ENCODE measurements at regions not wholly inside any gene's neighbourhood (a gene's known extent, or its start where the extent isn't known, plus 50 kb on each side); places are given as distances from the start of the nearest gene placed in this dataset.

DNA sequence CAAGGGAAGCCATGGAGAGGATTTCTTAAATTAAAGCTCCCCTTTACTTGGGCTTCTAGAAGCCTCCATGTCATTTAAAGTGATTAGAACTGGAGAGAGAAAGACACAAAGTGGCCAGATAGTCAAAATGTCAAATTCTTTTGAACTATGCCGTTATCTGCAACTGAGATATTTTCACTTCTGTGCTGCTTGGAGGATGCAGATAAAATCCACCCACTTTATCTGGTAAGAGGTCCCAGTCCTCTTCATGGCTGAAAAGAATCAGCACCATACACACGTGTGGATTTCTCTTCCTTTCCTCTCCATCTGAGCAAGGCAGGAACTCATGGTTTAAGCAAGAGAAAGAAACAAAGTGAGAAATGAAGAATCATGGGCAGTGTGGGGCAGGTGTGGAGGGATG, 276.9 kb upstream of the RUNX1 start:
- TF ChIP-seq POLR2A (IDR thresholded peaks at IDR 0.05) (no peak), POLR2AphosphoS5 (IDR thresholded peaks at IDR 0.05) (no peak)
- TF ChIP-seq, protein P1, sequence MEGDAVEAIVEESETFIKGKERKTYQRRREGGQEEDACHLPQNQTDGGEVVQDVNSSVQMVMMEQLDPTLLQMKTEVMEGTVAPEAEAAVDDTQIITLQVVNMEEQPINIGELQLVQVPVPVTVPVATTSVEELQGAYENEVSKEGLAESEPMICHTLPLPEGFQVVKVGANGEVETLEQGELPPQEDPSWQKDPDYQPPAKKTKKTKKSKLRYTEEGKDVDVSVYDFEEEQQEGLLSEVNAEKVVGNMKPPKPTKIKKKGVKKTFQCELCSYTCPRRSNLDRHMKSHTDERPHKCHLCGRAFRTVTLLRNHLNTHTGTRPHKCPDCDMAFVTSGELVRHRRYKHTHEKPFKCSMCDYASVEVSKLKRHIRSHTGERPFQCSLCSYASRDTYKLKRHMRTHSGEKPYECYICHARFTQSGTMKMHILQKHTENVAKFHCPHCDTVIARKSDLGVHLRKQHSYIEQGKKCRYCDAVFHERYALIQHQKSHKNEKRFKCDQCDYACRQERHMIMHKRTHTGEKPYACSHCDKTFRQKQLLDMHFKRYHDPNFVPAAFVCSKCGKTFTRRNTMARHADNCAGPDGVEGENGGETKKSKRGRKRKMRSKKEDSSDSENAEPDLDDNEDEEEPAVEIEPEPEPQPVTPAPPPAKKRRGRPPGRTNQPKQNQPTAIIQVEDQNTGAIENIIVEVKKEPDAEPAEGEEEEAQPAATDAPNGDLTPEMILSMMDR (IDR thresholded peaks at IDR 0.05 in 8 of 11, conservative IDR thresholded peaks at IDR 0.05 in 3 of 11), result no peak
- Histone ChIP-seq H3K9me3 (no peaks in the 10 kb centered on the region), H3K4me3 (no peak overlapping the region), H3K27me3 (replicated peaks in 1 of 7) (no peaks in the 10 kb centered on the region), H3K36me3 (no peaks in the 10 kb centered on the region), H3K4me1 (no peaks in the 10 kb centered on the region), H3K27ac (no peak overlapping the region)
- intact Hi-C loops (cut with DNase I; ENCODE audit: low total_unique reads), result no loop called here
- no peak for DNase-seq
- WGBS, 5 donors, result 39 to 52% (median 46%) methylated on average over 2 of the region's 2 CpGs

DNA sequence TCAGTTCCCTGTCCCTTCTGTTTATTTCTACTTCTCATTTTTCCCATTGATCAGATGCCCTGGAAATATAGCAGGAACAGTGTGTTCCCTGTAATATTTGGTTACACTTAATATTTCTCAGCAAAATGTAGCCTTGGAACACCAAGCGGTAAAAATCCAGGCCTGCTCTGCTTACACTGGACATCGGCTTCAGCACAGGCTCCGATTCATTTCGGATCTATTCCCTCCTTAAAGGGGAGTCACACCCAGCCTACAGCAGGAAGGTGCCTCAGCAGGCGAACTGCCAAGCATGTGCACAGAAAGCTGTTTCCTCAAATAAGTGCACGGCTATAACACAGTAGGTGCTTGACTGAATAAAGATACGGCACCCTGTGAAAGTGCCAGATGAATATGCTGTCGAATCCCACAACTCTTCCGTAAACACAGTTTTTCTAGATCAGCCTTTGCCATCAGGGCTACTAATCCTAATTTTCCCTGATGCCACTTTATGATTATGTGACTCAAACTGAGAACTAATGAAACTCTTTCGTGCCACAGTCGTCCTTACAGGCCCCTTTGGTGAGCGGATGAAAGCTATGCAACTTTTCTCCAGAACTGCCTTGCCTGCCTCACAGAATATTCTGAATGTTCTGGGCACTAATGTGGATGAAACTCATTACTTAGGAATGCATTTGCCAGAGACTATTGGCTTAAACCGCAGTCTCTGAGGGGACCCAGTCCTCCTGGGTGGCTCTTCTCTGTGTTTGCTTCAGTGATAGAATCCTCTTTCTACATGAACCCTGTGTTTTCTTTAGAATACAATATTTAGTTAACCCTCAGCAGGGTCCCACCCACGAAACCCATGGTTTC, 275.5 kb upstream of the RUNX1 start:
- TF ChIP-seq POLR2A (IDR thresholded peaks at IDR 0.05) (no peak), POLR2AphosphoS5 (IDR thresholded peaks at IDR 0.05) (no peak)
- TF ChIP-seq, protein P1 (IDR thresholded peaks at IDR 0.05 in 8 of 11, conservative IDR thresholded peaks at IDR 0.05 in 3 of 11), result no peak
- H3K27me3 ChIP-seq (replicated peaks in 1 of 7), result no peaks in the 10 kb centered on the region
- no peak overlapping the region for H3K27ac ChIP-seq
- intact Hi-C loops (cut with DNase I; ENCODE audit: low total_unique reads), result no loop called here
- H3K9me3 ChIP-seq, result no peaks in the 10 kb centered on the region
- no peaks in the 10 kb centered on the region for H3K4me1 ChIP-seq
- no peak overlapping the region for H3K4me3 ChIP-seq
- H3K36me3 ChIP-seq, result no peaks in the 10 kb centered on the region
- WGBS, 5 donors, result 86 to 89% (median 88%) methylated on average over 14 of the region's 14 CpGs
- no peak for DNase-seq

DNA sequence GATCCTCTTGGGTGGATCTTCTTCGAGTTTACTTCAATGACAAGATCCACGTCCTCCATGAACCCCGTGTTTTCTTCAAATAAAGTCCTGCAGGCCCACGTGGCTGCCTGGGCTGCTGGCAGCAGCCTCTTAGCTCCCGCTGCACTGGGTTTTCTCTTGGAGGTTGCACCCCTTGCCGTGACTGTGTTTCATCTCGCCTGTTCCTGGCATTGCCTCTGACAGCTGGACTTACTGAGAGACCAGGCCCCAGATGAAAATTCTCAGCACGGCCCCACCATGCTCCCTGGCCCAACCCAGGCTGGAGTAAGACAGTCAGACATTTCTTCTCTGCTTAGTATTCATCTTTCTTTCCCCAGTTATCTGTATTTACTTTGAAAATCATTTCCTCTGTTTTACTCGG, 274.8 kb upstream of the RUNX1 start:
- H3K4me3 ChIP-seq, result no peak overlapping the region
- intact Hi-C loops (cut with DNase I; ENCODE audit: low total_unique reads), result no loop called here
- no peaks in the 10 kb centered on the region for H3K36me3 ChIP-seq
- H3K9me3 ChIP-seq, result no peaks in the 10 kb centered on the region
- no peak for DNase-seq
- H3K4me1 ChIP-seq, result no peaks in the 10 kb centered on the region
- TF ChIP-seq POLR2AphosphoS5 (IDR thresholded peaks at IDR 0.05) (no peak), POLR2A (IDR thresholded peaks at IDR 0.05) (no peak)
- TF ChIP-seq, protein P1 (IDR thresholded peaks at IDR 0.05 in 8 of 11, conservative IDR thresholded peaks at IDR 0.05 in 3 of 11), result no peak
- no peaks in the 10 kb centered on the region for H3K27me3 ChIP-seq (replicated peaks in 1 of 7)
- H3K27ac ChIP-seq, result peak overlapping the region in 1 of 8 donors; percentile 8
- WGBS, 5 donors, result 78 to 89% (median 80%) methylated on average over 9 of the region's 9 CpGs

DNA sequence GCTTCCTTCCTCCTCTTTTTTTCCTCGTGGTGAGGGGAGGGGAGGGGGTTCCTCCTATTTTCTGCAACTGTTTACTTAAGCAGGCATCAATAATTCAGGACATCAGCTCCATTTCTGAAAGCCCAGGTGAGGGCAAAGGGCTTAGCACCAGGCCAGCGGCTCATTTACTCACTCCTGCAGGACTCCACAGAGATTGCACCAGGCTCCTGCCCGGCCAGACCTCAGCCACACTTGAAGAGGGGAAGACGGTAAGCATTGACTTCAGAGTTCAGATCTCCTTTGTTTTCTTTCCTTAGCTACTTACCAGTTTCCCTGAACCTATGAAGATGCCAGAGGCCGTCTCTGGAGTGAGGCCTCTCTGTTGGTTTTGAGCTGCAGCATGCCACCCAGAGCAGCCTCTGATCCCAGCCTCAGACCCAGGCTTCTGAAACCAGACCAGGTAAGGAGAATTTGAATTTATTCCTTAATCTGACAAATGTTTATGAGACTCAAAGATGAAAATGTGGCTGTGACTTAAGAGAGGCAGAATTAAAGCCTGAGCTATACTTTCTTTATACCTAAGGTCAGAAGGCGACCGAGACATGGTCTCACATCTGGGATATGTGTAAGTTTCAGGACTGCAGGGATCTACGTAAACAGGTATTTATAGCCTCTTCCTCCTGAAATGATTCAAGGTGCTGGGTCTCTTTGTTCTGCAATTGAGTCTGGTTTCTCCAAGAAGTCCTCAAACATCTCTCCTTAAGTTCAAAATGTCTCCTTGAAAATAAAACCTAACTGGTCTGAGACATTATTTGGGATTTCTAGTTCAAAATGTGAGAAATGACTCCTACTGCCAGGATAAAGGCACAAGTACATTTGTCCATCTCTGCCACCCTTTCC, 272.5 kb upstream of the RUNX1 start:
- no peak for DNase-seq
- H3K27me3 ChIP-seq (replicated peaks in 1 of 7), result no peaks in the 10 kb centered on the region
- TF ChIP-seq POLR2AphosphoS5 (IDR thresholded peaks at IDR 0.05) (no peak), POLR2A (IDR thresholded peaks at IDR 0.05) (no peak)
- TF ChIP-seq, protein P1 (IDR thresholded peaks at IDR 0.05 in 8 of 11, conservative IDR thresholded peaks at IDR 0.05 in 3 of 11), result no peak
- 53 to 64% (median 60%) methylated on average over 8 of the region's 8 CpGs for WGBS, 5 donors
- intact Hi-C loops (cut with DNase I; ENCODE audit: low total_unique reads), result no loop called here
- no peaks in the 10 kb centered on the region for H3K4me1 ChIP-seq
- peak overlapping the region in 1 of 8 donors; percentile 11 for H3K27ac ChIP-seq
- no peaks in the 10 kb centered on the region for H3K9me3 ChIP-seq
- H3K4me3 ChIP-seq, result no peak overlapping the region
- no peaks in the 10 kb centered on the region for H3K36me3 ChIP-seq

Measured in spleen (tissue), 11 donors.